GM12878 (cell line): ENCODE measurements at regions not wholly inside any gene's neighbourhood (a gene's known extent, or its start where the extent isn't known, plus 50 kb on each side); places are given as distances from the start of the nearest gene placed in this dataset.

Experiments used
- CEBPB ChIP-seq, 2 experiments: fragments of 150-350 bp in 1 of 2; IDR thresholded peaks; 2 replicates each; pipeline ENCODE4 v1.6.1; 2012 to 2014; ENCODE audit warnings: low read depth in 2 of 2, low read length in 2 of 2, borderline replicate concordance in 1 of 2, inconsistent platforms in 1 of 2
- CHD2 ChIP-seq: IDR thresholded peaks from 2 replicates; pipeline ENCODE4 v1.6.1; 2011; ENCODE audit warnings: low read depth, low read length, improper control_type of control experiment, borderline replicate concordance
- EGR1 ChIP-seq, 2 experiments: IDR thresholded peaks; 1 replicate in 1 of 2; 2 replicates in 1 of 2; pipeline ENCODE4 v1.6.1; 2011 to 2012; ENCODE audit warnings: low read depth in 2 of 2, low read length in 2 of 2, borderline replicate concordance in 1 of 2, mild to moderate bottlenecking in 1 of 2, moderate library complexity in 1 of 2
- NRF1 ChIP-seq: conservative IDR thresholded peaks from 2 replicates; pipeline ENCODE4 v1.6.1; 2011; ENCODE audit warnings: mild to moderate bottlenecking, low read depth, low read length, improper control_type of control experiment
- POLR2A ChIP-seq: IDR thresholded peaks from 2 replicates; pipeline ENCODE4 v1.6.1; 2011; ENCODE audit warnings: low read depth, mild to moderate bottlenecking, low read length
- RAD21 ChIP-seq: IDR thresholded peaks from 2 replicates; pipeline ENCODE4 v1.6.1; 2011; ENCODE audit warnings: mild to moderate bottlenecking, low read depth, low read length, moderate library complexity; ENCODE audit not compliant: insufficient read depth
- SP1 ChIP-seq: IDR thresholded peaks from one replicate; pipeline ENCODE4 v1.6.1; 2011; ENCODE audit warnings: low read depth, low read length
- ZNF207 ChIP-seq: fragments of 450-650 bp; IDR thresholded peaks from 2 replicates; pipeline ENCODE4 v1.6.1; 2014; ENCODE audit warnings: antibody characterized with exemption, mild to moderate bottlenecking, borderline replicate concordance
- ZNF274 ChIP-seq: IDR thresholded peaks from one replicate; pipeline ENCODE4 v1.8.0; 2011; ENCODE audit not compliant: insufficient read length, insufficient read depth
- TF ChIP-seq, protein P1 (sequence below): IDR thresholded peaks from 2 replicates; pipeline ENCODE4 v1.6.1; 2012; ENCODE audit warnings: mild to moderate bottlenecking, low read depth, low read length
- TF ChIP-seq, protein P2 (sequence below): IDR thresholded peaks from 2 replicates; pipeline ENCODE4 v1.6.1; 2012; ENCODE audit warnings: low read length, inconsistent platforms
- TF ChIP-seq, protein P3 (sequence below), 3 experiments: IDR thresholded peaks in 2 of 3; conservative IDR thresholded peaks in 1 of 3; 2 replicates each; pipeline ENCODE4 v1.5.1; 2011; ENCODE audit warnings: low read depth in 3 of 3, low read length in 3 of 3, mild to moderate bottlenecking in 3 of 3, control low read depth in 2 of 3, moderate library complexity in 2 of 3, inconsistent platforms in 1 of 3, mixed read lengths in 1 of 3; ENCODE audit not compliant: control insufficient read depth in 2 of 3, insufficient read depth in 1 of 3; ENCODE audit errors: extremely low read depth in 1 of 3

DNA sequence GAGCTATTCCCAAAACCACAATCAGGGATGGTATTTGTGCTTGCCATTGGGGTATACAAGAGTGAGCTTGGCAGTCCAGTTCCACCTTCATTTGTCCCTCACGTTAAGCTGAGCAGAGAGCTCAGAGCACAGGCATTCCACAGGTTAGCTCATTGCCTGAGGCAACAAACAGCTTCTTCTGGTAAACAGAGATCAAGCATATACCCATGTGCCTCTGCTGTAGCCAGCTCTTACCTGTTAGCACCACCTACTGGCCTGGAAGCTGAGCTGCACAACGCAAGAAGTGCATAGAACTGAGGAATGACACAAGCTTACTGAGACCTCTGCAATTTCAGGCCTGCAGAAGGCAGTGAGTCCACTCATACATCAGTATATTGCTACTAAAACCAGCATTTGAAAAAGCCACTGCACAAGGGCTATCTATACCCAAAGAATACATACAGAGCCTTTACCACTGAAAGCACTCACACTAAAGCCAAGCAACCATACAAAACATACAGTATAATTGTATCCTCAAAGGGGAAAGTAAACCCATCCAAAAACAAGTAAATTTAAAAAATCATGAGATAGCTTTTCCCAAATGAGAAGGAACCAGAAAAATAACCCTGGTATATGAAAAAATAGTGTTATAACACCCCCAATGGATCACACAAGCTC, 258.3 kb upstream of the GABRA2 start:
- no peak for TF ChIP-seq ZNF274
- TF ChIP-seq EGR1 (IDR thresholded peaks at IDR 0.05; ENCODE audit: borderline replicate concordance in 1 of 2, low read depth in 2 of 2, low read length in 2 of 2): no peak
- TF ChIP-seq CHD2: no peak
- no peak for TF ChIP-seq ZNF207
- TF ChIP-seq POLR2A: no peak
- TF ChIP-seq SP1: no peak
- no peak for TF ChIP-seq CEBPB (IDR thresholded peaks at IDR 0.05; ENCODE audit: borderline replicate concordance in 1 of 2, low read depth in 2 of 2, low read length in 2 of 2)
- TF ChIP-seq, protein P1, sequence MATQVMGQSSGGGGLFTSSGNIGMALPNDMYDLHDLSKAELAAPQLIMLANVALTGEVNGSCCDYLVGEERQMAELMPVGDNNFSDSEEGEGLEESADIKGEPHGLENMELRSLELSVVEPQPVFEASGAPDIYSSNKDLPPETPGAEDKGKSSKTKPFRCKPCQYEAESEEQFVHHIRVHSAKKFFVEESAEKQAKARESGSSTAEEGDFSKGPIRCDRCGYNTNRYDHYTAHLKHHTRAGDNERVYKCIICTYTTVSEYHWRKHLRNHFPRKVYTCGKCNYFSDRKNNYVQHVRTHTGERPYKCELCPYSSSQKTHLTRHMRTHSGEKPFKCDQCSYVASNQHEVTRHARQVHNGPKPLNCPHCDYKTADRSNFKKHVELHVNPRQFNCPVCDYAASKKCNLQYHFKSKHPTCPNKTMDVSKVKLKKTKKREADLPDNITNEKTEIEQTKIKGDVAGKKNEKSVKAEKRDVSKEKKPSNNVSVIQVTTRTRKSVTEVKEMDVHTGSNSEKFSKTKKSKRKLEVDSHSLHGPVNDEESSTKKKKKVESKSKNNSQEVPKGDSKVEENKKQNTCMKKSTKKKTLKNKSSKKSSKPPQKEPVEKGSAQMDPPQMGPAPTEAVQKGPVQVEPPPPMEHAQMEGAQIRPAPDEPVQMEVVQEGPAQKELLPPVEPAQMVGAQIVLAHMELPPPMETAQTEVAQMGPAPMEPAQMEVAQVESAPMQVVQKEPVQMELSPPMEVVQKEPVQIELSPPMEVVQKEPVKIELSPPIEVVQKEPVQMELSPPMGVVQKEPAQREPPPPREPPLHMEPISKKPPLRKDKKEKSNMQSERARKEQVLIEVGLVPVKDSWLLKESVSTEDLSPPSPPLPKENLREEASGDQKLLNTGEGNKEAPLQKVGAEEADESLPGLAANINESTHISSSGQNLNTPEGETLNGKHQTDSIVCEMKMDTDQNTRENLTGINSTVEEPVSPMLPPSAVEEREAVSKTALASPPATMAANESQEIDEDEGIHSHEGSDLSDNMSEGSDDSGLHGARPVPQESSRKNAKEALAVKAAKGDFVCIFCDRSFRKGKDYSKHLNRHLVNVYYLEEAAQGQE: no peak
- TF ChIP-seq, protein P2, sequence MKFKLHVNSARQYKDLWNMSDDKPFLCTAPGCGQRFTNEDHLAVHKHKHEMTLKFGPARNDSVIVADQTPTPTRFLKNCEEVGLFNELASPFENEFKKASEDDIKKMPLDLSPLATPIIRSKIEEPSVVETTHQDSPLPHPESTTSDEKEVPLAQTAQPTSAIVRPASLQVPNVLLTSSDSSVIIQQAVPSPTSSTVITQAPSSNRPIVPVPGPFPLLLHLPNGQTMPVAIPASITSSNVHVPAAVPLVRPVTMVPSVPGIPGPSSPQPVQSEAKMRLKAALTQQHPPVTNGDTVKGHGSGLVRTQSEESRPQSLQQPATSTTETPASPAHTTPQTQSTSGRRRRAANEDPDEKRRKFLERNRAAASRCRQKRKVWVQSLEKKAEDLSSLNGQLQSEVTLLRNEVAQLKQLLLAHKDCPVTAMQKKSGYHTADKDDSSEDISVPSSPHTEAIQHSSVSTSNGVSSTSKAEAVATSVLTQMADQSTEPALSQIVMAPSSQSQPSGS: no peak
- peak; percentile 75 for TF ChIP-seq RAD21
- TF ChIP-seq, protein P3, sequence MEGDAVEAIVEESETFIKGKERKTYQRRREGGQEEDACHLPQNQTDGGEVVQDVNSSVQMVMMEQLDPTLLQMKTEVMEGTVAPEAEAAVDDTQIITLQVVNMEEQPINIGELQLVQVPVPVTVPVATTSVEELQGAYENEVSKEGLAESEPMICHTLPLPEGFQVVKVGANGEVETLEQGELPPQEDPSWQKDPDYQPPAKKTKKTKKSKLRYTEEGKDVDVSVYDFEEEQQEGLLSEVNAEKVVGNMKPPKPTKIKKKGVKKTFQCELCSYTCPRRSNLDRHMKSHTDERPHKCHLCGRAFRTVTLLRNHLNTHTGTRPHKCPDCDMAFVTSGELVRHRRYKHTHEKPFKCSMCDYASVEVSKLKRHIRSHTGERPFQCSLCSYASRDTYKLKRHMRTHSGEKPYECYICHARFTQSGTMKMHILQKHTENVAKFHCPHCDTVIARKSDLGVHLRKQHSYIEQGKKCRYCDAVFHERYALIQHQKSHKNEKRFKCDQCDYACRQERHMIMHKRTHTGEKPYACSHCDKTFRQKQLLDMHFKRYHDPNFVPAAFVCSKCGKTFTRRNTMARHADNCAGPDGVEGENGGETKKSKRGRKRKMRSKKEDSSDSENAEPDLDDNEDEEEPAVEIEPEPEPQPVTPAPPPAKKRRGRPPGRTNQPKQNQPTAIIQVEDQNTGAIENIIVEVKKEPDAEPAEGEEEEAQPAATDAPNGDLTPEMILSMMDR (IDR thresholded peaks at IDR 0.05 in 2 of 3, conservative IDR thresholded peaks at IDR 0.05 in 1 of 3; ENCODE audit: control insufficient read depth in 2 of 3, extremely low read depth in 1 of 3, insufficient read depth in 1 of 3, low read depth in 3 of 3, low read length in 3 of 3): peak; percentile 66 to 80 (median 75)
- TF ChIP-seq NRF1: no peak
